ENCODE measurements at regions not wholly inside any gene's neighbourhood (a gene's known extent, or its start where the extent isn't known, plus 50 kb on each side); places are given as distances from the start of the nearest gene placed in this dataset.
A peak's percentile ranks its signal among the peaks of the same experiment; 100 is the strongest.

DNA sequence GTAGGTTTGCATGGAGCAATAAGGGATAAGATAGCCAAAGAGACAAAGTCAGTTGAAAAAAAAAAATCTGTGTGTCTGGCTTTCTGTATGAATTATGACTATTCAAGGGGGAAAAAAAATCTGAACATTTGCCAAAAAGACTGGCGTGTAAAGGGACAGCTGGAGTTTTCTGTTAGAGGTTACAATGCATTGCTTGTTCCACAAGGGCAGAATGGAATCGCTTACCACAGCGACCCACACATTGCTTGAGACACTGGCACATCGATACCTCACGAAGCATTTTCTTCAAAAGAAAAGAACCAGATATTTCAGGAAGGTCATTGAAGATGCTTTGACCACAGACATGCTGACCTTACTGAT is 327.8 kb downstream of the TMEM167A start:
- no peaks in the 10 kb centered on the region for H3F3A ChIP-seq (ENCODE audit: low read depth)
- peaks cover 9% of the 10 kb centered on the region for H3K9me3 Mint-ChIP-seq
- H3K36me3 Mint-ChIP-seq, result no peaks in the 10 kb centered on the region
- H3K27me3 ChIP-seq, result no peaks in the 10 kb centered on the region
- H3K4me3 Mint-ChIP-seq, result no peak overlapping the region
- no peak overlapping the region for H3K27ac ChIP-seq
- no peak overlapping the region for H3K4me3 ChIP-seq
- no peak overlapping the region for H3K4me2 ChIP-seq
- H3K4me1 Mint-ChIP-seq, result no peaks in the 10 kb centered on the region
- DNase-seq (ENCODE audit: low spot score), result no peak
- no peak overlapping the region for H2AFZ ChIP-seq (replicated peaks)
- TF ChIP-seq, protein P1, sequence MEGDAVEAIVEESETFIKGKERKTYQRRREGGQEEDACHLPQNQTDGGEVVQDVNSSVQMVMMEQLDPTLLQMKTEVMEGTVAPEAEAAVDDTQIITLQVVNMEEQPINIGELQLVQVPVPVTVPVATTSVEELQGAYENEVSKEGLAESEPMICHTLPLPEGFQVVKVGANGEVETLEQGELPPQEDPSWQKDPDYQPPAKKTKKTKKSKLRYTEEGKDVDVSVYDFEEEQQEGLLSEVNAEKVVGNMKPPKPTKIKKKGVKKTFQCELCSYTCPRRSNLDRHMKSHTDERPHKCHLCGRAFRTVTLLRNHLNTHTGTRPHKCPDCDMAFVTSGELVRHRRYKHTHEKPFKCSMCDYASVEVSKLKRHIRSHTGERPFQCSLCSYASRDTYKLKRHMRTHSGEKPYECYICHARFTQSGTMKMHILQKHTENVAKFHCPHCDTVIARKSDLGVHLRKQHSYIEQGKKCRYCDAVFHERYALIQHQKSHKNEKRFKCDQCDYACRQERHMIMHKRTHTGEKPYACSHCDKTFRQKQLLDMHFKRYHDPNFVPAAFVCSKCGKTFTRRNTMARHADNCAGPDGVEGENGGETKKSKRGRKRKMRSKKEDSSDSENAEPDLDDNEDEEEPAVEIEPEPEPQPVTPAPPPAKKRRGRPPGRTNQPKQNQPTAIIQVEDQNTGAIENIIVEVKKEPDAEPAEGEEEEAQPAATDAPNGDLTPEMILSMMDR (IDR thresholded peaks at IDR 0.05), result no peak
- TF ChIP-seq EZH2phosphoT487 (IDR thresholded peaks at IDR 0.05) (no peak), EZH2 (IDR thresholded peaks at IDR 0.05) (no peak)
- no peaks in the 10 kb centered on the region for H3K79me2 ChIP-seq (ENCODE audit: low read depth)
- H3K27ac Mint-ChIP-seq, result no peak overlapping the region
- H3K4me1 ChIP-seq, result no peaks in the 10 kb centered on the region
- H4K20me1 ChIP-seq (ENCODE audit: low read depth), result no peaks in the 10 kb centered on the region
- H3K27me3 Mint-ChIP-seq (ENCODE audit: insufficient read depth, low read depth), result peaks cover 2% of the 10 kb centered on the region
- peaks cover 3% of the 10 kb centered on the region for H3K36me3 ChIP-seq
- H3K9ac ChIP-seq, result no peak overlapping the region
- H3K9me3 ChIP-seq (ENCODE audit: low read depth), result no peaks in the 10 kb centered on the region

DNA sequence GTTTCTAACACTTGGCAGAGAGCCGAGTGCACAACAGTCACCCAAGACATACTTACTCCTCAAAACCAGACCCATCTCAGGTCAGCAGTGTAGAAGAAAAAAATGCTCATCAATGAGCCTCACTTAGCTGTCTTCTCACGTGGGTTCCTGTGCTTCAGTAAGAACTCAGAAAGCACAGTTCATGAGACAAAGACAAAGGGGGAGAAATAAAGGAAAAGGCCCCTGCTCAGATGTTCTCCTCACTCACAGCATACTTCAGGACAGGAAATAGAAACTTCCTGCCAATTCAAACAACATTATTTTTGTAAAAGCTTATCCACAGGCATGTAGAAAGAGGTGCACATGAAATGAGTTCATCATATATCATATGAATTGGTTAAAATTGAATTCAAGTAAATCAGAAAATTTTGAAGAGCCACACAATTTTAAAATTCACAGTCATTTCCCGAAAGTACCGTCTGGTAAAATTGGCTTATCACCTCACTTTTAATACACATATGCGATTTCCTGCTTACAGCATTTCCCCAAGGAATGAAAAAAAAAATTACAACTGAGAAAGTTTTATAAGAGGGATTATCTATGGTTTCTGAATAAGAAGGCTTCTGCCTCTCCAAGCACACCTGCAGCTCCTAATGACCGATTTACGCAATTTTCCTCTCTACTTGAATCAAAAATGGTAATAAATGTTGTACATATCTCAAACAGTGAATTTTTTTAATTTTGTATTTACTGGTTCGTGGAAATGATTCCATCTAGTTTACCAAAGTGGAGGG is 328.3 kb downstream of the TMEM167A start:
- Histone ChIP-seq H4K20me1 (ENCODE audit: low read depth) (no peaks in the 10 kb centered on the region), H3K79me2 (ENCODE audit: low read depth) (no peaks in the 10 kb centered on the region), H3K4me2 (no peak overlapping the region), H2AFZ (replicated peaks) (peak overlapping the region; percentile 18), H3K4me1 (no peaks in the 10 kb centered on the region), H3K9ac (no peak overlapping the region), H3K4me3 (no peak overlapping the region), H3K9me3 (ENCODE audit: low read depth) (no peaks in the 10 kb centered on the region), H3F3A (ENCODE audit: low read depth) (no peaks in the 10 kb centered on the region), H3K27me3 (no peaks in the 10 kb centered on the region), H3K36me3 (peaks cover 3% of the 10 kb centered on the region), H3K27ac (no peak overlapping the region)
- no peak for DNase-seq (ENCODE audit: low spot score)
- peaks cover 2% of the 10 kb centered on the region for H3K27me3 Mint-ChIP-seq (ENCODE audit: insufficient read depth, low read depth)
- no peak overlapping the region for H3K4me3 Mint-ChIP-seq
- no peaks in the 10 kb centered on the region for H3K4me1 Mint-ChIP-seq
- TF ChIP-seq EZH2phosphoT487 (IDR thresholded peaks at IDR 0.05), result no peak
- TF ChIP-seq, protein P1 (IDR thresholded peaks at IDR 0.05), result no peak
- no peak for TF ChIP-seq EZH2 (IDR thresholded peaks at IDR 0.05)
- no peaks in the 10 kb centered on the region for H3K36me3 Mint-ChIP-seq
- peaks cover 9% of the 10 kb centered on the region for H3K9me3 Mint-ChIP-seq
- H3K27ac Mint-ChIP-seq, result no peak overlapping the region

DNA sequence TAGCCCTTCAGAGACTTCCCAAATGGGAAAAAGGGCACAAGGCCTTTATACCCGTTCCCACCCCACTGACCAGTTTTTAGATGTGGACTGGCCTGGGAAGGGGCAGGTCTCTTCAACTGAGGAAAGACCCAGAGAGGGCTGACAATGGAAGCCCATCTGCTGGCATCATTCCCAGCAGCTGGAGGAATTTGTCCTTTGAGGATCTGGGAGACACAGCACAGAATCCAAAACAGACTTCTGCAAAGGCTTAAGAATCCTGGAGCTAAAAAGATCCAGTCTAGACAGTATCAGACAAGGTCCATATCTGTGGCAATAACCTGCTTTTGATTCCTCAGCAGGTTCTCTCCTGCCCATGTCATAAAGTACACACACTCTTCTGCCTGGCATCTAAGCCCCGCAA is 329.2 kb downstream of the TMEM167A start:
- no peaks in the 10 kb centered on the region for H4K20me1 ChIP-seq (ENCODE audit: low read depth)
- no peaks in the 10 kb centered on the region for H3K4me1 ChIP-seq
- H3K4me3 Mint-ChIP-seq, result no peak overlapping the region
- H3K27ac ChIP-seq, result no peak overlapping the region
- H3K79me2 ChIP-seq (ENCODE audit: low read depth), result no peaks in the 10 kb centered on the region
- H3K27ac Mint-ChIP-seq, result no peak overlapping the region
- H3K4me3 ChIP-seq, result no peak overlapping the region
- no peak overlapping the region for H3K9ac ChIP-seq
- peaks cover 3% of the 10 kb centered on the region for H3K36me3 ChIP-seq
- peaks cover 2% of the 10 kb centered on the region for H3K27me3 Mint-ChIP-seq (ENCODE audit: insufficient read depth, low read depth)
- H3K4me1 Mint-ChIP-seq, result no peaks in the 10 kb centered on the region
- DNase-seq (ENCODE audit: low spot score), result no peak
- no peaks in the 10 kb centered on the region for H3K36me3 Mint-ChIP-seq
- no peaks in the 10 kb centered on the region for H3K9me3 ChIP-seq (ENCODE audit: low read depth)
- H3K9me3 Mint-ChIP-seq, result peaks cover 9% of the 10 kb centered on the region
- TF ChIP-seq EZH2phosphoT487 (IDR thresholded peaks at IDR 0.05), result no peak
- TF ChIP-seq EZH2 (IDR thresholded peaks at IDR 0.05), result no peak
- TF ChIP-seq, protein P1 (IDR thresholded peaks at IDR 0.05), result no peak
- no peaks in the 10 kb centered on the region for H3K27me3 ChIP-seq
- H3F3A ChIP-seq (ENCODE audit: low read depth), result no peaks in the 10 kb centered on the region
- no peak overlapping the region for H2AFZ ChIP-seq (replicated peaks)
- no peak overlapping the region for H3K4me2 ChIP-seq
